ENCODE measurements at regions not wholly inside any gene's neighbourhood (a gene's known extent, or its start where the extent isn't known, plus 50 kb on each side); places are given as distances from the start of the nearest gene placed in this dataset.

DNA sequence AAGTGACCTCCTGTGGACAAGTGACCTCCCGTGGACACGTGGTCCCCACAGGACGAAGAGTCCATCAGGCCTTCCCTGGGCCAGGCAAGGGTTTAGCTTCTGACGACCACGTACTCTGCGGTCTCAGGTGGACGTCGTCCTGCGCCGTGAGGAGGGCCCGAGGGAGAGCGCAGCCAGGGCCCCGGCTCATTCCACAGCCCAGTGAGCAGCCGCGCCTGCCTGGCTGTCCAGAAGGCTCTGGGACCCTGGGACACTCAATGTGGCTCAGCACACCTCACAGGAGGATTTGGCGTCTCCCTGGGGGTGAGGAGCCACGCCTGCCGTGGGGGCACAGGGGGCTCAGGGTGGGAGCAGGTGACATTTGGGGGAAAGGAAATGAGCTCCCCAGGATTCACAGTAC is 64.4 kb upstream of the CFAP46 start:
- DNase-seq (ENCODE audit: low read depth) (no peak), FAIRE-seq (no peak)
- H3K4me3 ChIP-seq (ENCODE audit: low read depth, low read length), result no peak overlapping the region
- TF ChIP-seq, protein P1, sequence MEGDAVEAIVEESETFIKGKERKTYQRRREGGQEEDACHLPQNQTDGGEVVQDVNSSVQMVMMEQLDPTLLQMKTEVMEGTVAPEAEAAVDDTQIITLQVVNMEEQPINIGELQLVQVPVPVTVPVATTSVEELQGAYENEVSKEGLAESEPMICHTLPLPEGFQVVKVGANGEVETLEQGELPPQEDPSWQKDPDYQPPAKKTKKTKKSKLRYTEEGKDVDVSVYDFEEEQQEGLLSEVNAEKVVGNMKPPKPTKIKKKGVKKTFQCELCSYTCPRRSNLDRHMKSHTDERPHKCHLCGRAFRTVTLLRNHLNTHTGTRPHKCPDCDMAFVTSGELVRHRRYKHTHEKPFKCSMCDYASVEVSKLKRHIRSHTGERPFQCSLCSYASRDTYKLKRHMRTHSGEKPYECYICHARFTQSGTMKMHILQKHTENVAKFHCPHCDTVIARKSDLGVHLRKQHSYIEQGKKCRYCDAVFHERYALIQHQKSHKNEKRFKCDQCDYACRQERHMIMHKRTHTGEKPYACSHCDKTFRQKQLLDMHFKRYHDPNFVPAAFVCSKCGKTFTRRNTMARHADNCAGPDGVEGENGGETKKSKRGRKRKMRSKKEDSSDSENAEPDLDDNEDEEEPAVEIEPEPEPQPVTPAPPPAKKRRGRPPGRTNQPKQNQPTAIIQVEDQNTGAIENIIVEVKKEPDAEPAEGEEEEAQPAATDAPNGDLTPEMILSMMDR (IDR thresholded peaks at IDR 0.05; ENCODE audit: insufficient read depth, low read length, severe bottlenecking), result no peak
- H3K27me3 ChIP-seq (ENCODE audit: control insufficient read depth, insufficient read depth, low read length), result no peaks in the 10 kb centered on the region
- H3K36me3 ChIP-seq (ENCODE audit: control insufficient read depth, insufficient read depth, low read length), result no peaks in the 10 kb centered on the region

DNA sequence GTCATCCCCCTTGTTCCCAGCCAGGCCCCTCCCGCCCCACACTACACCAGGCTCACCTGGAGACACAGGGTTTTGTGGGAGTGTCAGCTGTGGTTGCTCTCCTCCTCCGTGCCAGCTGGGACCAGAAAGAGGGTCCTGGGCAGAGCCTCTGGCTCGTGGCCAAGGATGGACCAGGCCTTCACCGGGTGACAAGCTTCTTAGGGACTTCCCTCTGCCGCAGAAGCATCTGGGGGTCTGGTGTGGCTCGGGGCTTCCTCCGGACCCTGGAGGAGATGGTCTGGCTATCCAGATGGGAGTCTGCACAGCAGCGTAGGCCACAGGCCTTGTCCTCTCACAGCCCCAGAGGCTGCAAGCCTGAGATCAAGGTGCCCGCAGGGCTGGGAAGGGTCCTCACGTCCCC is 63.8 kb upstream of the CFAP46 start:
- TF ChIP-seq, protein P1 (IDR thresholded peaks at IDR 0.05; ENCODE audit: insufficient read depth, low read length, severe bottlenecking), result no peak
- FAIRE-seq (no peak), DNase-seq (ENCODE audit: low read depth) (no peak)
- Histone ChIP-seq H3K27me3 (ENCODE audit: control insufficient read depth, insufficient read depth, low read length) (no peaks in the 10 kb centered on the region), H3K4me3 (ENCODE audit: low read depth, low read length) (no peak overlapping the region), H3K36me3 (ENCODE audit: control insufficient read depth, insufficient read depth, low read length) (no peaks in the 10 kb centered on the region)

DNA sequence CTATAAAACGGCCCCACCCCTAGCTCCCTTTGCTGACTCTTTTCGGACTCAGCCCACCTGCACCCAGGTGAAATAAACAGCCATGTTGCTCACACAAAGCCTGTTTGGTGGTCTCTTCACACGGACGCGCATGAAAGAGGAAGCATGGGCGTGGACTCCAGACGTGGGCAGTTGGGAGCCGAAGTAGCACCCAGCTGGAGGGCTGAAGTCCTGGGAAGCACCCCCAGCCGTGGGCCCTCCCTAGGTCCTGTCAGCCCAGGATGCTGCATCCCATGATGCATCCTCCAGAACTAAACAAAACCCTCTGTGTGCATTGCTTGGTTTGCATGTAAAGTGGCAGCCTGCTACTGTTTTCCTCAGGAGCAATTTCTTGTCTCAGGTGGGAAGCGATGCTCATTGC is 62.1 kb upstream of the CFAP46 start:
- no peaks in the 10 kb centered on the region for H3K36me3 ChIP-seq (ENCODE audit: control insufficient read depth, insufficient read depth, low read length)
- H3K27me3 ChIP-seq (ENCODE audit: control insufficient read depth, insufficient read depth, low read length), result no peaks in the 10 kb centered on the region
- H3K4me3 ChIP-seq (ENCODE audit: low read depth, low read length), result no peak overlapping the region
- FAIRE-seq (no peak), DNase-seq (ENCODE audit: low read depth) (no peak)
- TF ChIP-seq, protein P1 (IDR thresholded peaks at IDR 0.05; ENCODE audit: insufficient read depth, low read length, severe bottlenecking), result no peak

DNA sequence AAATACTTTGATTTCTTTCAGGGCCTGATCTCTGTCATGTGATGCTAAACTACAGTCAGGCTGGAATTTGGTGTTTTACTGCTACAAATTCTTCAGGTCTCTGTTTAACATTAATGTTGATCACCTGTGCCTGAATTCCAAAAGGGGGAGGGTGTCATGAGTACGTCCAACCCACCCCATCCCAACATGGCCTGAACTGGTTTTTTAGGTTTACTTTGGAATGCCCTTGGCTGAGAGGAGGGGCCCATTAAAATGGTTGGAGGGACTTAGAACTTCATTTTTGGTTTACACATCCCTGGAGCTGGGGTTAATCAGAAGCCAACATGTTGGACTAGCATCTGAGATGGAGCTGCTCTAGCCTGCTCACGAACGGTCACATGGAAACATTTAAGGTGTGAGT is 60.8 kb upstream of the CFAP46 start:
- Histone ChIP-seq H3K27me3 (ENCODE audit: control insufficient read depth, insufficient read depth, low read length) (no peaks in the 10 kb centered on the region), H3K4me3 (ENCODE audit: low read depth, low read length) (no peak overlapping the region), H3K36me3 (ENCODE audit: control insufficient read depth, insufficient read depth, low read length) (no peaks in the 10 kb centered on the region)
- DNase-seq (ENCODE audit: low read depth) (no peak), FAIRE-seq (no peak)
- TF ChIP-seq, protein P1 (IDR thresholded peaks at IDR 0.05; ENCODE audit: insufficient read depth, low read length, severe bottlenecking), result no peak

DNA sequence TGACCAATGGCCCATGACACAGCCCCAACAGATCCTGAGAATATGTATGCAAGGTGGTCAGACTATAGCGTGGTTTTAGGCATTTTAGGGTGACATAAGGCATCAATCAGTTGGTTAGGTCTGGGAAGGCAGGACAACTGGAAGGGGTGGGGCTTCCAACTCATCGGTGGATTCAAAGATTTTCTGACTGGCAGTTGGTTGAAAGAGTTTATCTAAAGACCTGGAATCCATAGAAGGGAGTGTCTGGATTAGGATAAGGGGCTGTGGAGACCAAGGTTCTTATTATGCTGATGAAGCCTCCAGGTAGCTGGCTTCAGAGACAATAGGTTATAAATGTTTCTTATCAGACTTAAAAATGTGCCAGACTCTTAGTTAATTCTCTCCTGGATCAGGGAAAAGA is 60.3 kb upstream of the CFAP46 start:
- Histone ChIP-seq H3K36me3 (ENCODE audit: control insufficient read depth, insufficient read depth, low read length) (no peaks in the 10 kb centered on the region), H3K27me3 (ENCODE audit: control insufficient read depth, insufficient read depth, low read length) (no peaks in the 10 kb centered on the region), H3K4me3 (ENCODE audit: low read depth, low read length) (no peak overlapping the region)
- FAIRE-seq, result no peak
- DNase-seq (ENCODE audit: low read depth), result no peak
- TF ChIP-seq, protein P1 (IDR thresholded peaks at IDR 0.05; ENCODE audit: insufficient read depth, low read length, severe bottlenecking), result no peak

DNA sequence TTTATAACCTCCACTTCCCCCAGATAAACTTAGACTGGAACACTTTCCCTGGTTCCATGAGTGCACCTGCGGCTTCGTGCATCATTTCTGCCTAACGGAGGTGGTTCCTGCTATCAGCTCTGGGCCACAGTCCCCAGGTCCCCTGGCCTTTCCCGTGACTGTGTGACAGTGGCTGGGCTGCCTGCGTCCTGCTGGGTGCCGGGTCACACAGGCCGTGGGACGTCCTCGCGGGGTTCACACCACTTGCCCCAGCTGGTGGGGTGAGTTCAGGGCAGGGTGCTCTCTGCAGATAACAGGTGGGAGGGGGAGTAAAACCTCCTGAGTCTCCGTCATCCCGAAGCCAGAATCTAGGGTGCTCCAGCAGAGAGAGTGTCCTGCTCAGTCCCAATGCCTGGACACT is 58.7 kb upstream of the CFAP46 start:
- TF ChIP-seq, protein P1 (IDR thresholded peaks at IDR 0.05; ENCODE audit: insufficient read depth, low read length, severe bottlenecking), result no peak
- FAIRE-seq, result no peak
- no peaks in the 10 kb centered on the region for H3K36me3 ChIP-seq (ENCODE audit: control insufficient read depth, insufficient read depth, low read length)
- H3K4me3 ChIP-seq (ENCODE audit: low read depth, low read length), result no peak overlapping the region
- DNase-seq (ENCODE audit: low read depth), result no peak
- H3K27me3 ChIP-seq (ENCODE audit: control insufficient read depth, insufficient read depth, low read length), result no peaks in the 10 kb centered on the region

All from bronchial epithelial cell (primary cell).